Lower leg skin (tissue), 4 donors: ENCODE measurements at regions not wholly inside any gene's neighbourhood (a gene's known extent, or its start where the extent isn't known, plus 50 kb on each side); places are given as distances from the start of the nearest gene placed in this dataset.

Source experiments
- DNase-seq, 2 donors: peaks; one replicate each; pipeline ENCODE4 v3.0.0-alpha.2; 2019; ENCODE audit warnings: low spot score in 2 of 2
- H3K4me3 ChIP-seq: fragments of 200-600 bp; sonication (generic); 2 replicates; pipeline ENCODE4 v1.5.1; 2017; ENCODE audit warnings: mild to moderate bottlenecking, low read depth; ENCODE audit not compliant: poor library complexity, severe bottlenecking
- CTCF ChIP-seq, 3 donors: fragments of 450-650 bp; IDR thresholded peaks; one replicate each; pipeline ENCODE4 v1.5.1; 2016; ENCODE audit warnings: antibody characterized with exemption in 3 of 3, mild to moderate bottlenecking in 3 of 3, moderate library complexity in 2 of 3
- POLR2A ChIP-seq, 2 donors: fragments of 450-650 bp; IDR thresholded peaks; one replicate each; pipeline ENCODE4 v1.6.1; 2016 to 2017; ENCODE audit warnings: antibody characterized with exemption in 2 of 2, mild to moderate bottlenecking in 1 of 2, moderate library complexity in 1 of 2
- WGBS, 2 donors: methylation state at CpG; one replicate each; pipeline ENCODE4 v1.1.5; 2018; 5-methylcytosine and 5-hydroxymethylcytosine counted together
- intact Hi-C: fragments of 100-400 bp; cut with DNase I; formaldehyde crosslinking; loops from one replicate; pipeline ENCODE4 v1.15.0; 2023; ENCODE audit warnings: low total_unique reads

DNA sequence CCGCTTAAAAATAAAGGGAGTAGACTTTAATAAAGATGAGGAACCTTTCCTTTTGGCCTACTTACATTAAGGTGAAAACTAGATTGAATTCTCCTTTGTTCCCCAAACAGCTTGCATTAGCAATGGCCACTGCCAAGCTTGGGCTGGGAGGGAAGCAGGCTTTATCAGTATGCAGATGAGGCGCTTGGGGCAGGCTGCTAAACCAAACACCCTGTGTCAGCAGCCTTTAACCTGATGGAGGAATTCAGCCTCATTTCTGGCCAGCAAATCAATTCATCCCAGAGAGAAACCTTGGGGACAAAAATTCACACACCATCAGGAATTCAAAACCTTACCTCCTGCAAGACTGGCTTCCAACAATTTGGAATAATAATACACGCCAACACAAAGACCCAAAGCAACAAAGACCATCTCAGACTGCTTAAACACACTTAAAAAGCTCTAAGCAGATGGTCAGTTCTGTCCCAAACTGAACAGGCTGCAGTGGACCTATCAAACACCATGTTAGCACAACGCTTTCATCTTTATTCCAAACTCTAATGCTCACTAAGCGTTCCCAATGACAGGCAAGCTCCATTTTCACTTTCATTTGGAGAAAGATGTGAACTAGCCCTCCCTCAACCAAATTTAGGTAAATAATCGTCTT is 255.1 kb upstream of the CMC1 start:
- no peak for DNase-seq
- no peak for TF ChIP-seq POLR2A (IDR thresholded peaks at IDR 0.05)
- no peak for TF ChIP-seq CTCF (IDR thresholded peaks at IDR 0.05)
- intact Hi-C loops = no loop called here
- no peak overlapping the region for H3K4me3 ChIP-seq
- WGBS, 2 donors = 79 to 87% methylated on average over 6 of the region's 6 CpGs

GRCh38 chr3:27990324-27990723 is 251.1 kb upstream of the CMC1 start:
- no peak for DNase-seq
- TF ChIP-seq POLR2A (IDR thresholded peaks at IDR 0.05) (no peak), CTCF (IDR thresholded peaks at IDR 0.05) (no peak)
- intact Hi-C loops = no loop called here
- no peak overlapping the region for H3K4me3 ChIP-seq

DNA sequence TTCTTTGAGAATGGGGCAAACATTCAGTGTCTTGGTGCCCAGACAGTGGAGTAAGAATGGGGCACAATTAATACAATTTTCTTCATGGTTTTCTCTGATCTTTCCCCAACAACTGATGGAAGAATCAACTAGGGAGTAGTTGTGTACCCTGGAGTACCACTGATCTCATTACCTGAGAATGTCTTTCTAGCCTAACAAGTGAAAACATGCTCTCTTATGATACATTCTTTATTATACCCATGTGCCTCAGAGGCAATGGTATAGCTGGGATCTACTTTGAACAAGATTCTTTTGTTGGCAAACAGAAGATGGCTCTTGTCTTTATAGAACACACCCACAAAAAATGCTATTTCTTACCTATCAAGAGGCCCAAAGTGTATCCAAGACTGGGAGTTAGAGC is 250.6 kb upstream of the CMC1 start:
- no peak for TF ChIP-seq POLR2A (IDR thresholded peaks at IDR 0.05)
- no peak for TF ChIP-seq CTCF (IDR thresholded peaks at IDR 0.05)
- H3K4me3 ChIP-seq = no peak overlapping the region
- no peak for DNase-seq
- intact Hi-C loops = no loop called here

DNA sequence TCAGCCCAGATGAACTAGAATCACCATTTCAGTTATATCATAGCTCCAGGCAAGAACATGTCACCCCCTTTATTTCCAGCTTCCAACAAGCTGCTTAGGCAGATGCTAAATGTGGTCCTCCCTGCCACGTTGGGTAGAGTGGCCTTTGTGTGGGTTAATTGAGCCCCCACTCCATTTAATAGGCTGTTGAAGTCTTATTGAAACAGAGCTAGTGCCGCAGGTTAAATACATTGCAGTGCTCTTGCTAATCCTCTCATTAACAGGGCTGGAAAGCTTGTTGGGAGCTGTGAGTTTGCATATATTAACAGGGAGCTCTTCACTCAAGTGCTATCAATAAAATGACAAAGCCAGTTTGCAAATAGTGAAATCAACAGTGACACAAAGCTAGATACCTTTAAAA is 248.4 kb upstream of the CMC1 start:
- DNase-seq = no peak
- WGBS, 2 donors = 37 to 55% methylated on average over 2 of the region's 2 CpGs
- no peak for TF ChIP-seq POLR2A (IDR thresholded peaks at IDR 0.05)
- no peak overlapping the region for H3K4me3 ChIP-seq
- intact Hi-C loops = no loop called here

GRCh38 chr3:28000608-28001007 is 240.8 kb upstream of the CMC1 start:
- TF ChIP-seq POLR2A (IDR thresholded peaks at IDR 0.05) (no peak), CTCF (IDR thresholded peaks at IDR 0.05) (no peak)
- WGBS, 2 donors = 52 to 66% methylated on average over 3 of the region's 3 CpGs
- H3K4me3 ChIP-seq = no peak overlapping the region
- no peak for DNase-seq
- intact Hi-C loops = no loop called here

DNA sequence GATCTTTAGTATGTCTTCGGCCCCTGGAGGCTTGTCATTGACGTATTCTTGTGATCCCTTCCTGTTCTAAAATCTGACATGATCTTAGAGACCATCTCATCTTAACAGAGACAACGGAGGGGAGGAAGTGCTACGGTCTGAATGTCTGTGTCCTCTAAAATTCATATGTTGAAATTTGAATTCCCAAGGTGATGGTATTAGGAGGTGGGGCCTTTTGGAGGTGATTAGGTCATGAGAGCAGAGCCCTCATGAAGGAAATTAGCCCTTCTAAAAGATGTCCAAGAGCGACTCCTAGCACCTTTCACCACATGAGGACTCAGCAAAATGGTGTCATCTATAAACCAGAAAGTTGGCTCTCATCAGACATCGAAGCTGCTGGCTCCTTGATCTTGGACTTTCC is 233.2 kb upstream of the CMC1 start:
- intact Hi-C loops = no loop called here
- DNase-seq = no peak
- 64 to 67% methylated on average over 6 of the region's 6 CpGs for WGBS, 2 donors
- no peak overlapping the region for H3K4me3 ChIP-seq
- TF ChIP-seq CTCF (IDR thresholded peaks at IDR 0.05) = no peak
- TF ChIP-seq POLR2A (IDR thresholded peaks at IDR 0.05) = no peak
